ENCODE measurements at regions not wholly inside any gene's neighbourhood (a gene's known extent, or its start where the extent isn't known, plus 50 kb on each side); places are given as distances from the start of the nearest gene placed in this dataset.

DNA sequence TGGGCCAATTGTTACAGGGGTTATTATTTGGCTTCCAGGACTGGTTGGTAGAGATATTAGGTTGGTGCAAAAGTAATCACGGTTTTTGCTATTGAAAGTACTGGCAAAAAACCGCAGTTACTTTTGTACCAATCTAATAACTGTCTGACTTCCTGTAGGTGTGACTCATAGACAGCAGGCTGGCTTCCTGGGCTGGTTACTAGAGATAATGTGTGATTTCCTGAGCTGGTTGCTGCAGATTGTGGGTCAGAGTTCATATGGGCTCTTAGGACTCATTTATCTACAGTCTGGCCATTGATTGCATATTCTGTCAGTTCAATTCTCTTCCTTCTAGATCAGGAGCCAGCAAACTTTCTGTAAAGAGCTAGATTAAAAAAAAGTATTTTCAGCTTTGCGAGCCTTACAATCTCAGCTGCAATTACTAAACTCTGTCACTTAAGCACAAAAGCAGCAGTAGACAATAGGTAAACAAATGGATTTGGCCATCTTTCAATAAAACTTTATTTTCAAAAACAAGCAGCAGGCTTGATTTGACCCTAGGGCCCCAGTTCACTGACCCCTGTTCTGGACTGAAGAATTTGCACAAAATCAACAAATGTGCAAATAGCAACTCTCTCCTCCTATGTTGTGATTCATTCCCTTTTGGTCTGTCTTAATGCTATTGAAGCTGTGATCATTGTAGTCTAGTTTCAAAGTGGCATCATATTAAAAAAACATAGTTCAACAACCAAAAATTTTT lies 50.8 kb upstream of the BOD1L1 start:
- no peak for TF ChIP-seq POLR2A (IDR thresholded peaks at IDR 0.05)
- TF ChIP-seq, protein P1, sequence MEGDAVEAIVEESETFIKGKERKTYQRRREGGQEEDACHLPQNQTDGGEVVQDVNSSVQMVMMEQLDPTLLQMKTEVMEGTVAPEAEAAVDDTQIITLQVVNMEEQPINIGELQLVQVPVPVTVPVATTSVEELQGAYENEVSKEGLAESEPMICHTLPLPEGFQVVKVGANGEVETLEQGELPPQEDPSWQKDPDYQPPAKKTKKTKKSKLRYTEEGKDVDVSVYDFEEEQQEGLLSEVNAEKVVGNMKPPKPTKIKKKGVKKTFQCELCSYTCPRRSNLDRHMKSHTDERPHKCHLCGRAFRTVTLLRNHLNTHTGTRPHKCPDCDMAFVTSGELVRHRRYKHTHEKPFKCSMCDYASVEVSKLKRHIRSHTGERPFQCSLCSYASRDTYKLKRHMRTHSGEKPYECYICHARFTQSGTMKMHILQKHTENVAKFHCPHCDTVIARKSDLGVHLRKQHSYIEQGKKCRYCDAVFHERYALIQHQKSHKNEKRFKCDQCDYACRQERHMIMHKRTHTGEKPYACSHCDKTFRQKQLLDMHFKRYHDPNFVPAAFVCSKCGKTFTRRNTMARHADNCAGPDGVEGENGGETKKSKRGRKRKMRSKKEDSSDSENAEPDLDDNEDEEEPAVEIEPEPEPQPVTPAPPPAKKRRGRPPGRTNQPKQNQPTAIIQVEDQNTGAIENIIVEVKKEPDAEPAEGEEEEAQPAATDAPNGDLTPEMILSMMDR (IDR thresholded peaks at IDR 0.05) = no peak

Measured in vagina (tissue), 2 donors.